Motor neuron (in vitro differentiated cells): ENCODE measurements at regions not wholly inside any gene's neighbourhood (a gene's known extent, or its start where the extent isn't known, plus 50 kb on each side); places are given as distances from the start of the nearest gene placed in this dataset.
"Not testable (repeated sequence)": the region's sequence is repeated elsewhere in the genome, so short reads cannot be mapped to it uniquely, and the experiment has no call there.

Experiments used
- ATAC-seq, 8 experiments: fragments of 200-7000 bp; cut with Tn5 transposase; replicated peaks in 6 of 8; 2 replicates each; pipeline ENCODE4 v1.8.0; 2021; ENCODE audit warnings: mild to moderate bottlenecking in 8 of 8, moderate library complexity in 8 of 8
- H3K27ac ChIP-seq, 2 donors: fragments of 250-450 bp; sonication (Bioruptor Pico); 2 replicates each; pipeline ENCODE4 v1.9.0; 2021; ENCODE audit warnings: antibody characterized with exemption in 2 of 2, mild to moderate bottlenecking in 2 of 2, moderate library complexity in 1 of 2
- H3K4me1 ChIP-seq, 2 donors: fragments of 250-450 bp; sonication (Bioruptor Pico); replicated peaks in 1 of 2; 2 replicates each; pipeline ENCODE4 v1.6.1; 2021; ENCODE audit warnings: antibody characterized with exemption in 2 of 2, mild to moderate bottlenecking in 2 of 2, moderate library complexity in 1 of 2
- H3K4me3 ChIP-seq, 5 donors: fragments of 250-450 bp; sonication (Bioruptor Pico); 2 replicates each; pipeline ENCODE4 v1.9.0; 2021; ENCODE audit warnings: antibody characterized with exemption in 5 of 5, mild to moderate bottlenecking in 5 of 5, moderate library complexity in 4 of 5
- WGBS, 10 experiments: fragments of 450-650 bp; shearing (Covaris generic); methylation state at CpG; one replicate each; pipeline ENCODE4 v1.0.0; 2022; 5-methylcytosine and 5-hydroxymethylcytosine counted together
- in situ Hi-C, 9 experiments: fragments of 400-800 bp; cut with MboI; loops; one replicate each; pipeline ENCODE4 v1.15.0; 2021; ENCODE audit warnings: low sequenced_read_pairs in 9 of 9, low pct_unique_long_range_greater_than_20kb in 2 of 9; ENCODE audit not compliant: unreplicated experiment in 9 of 9

DNA sequence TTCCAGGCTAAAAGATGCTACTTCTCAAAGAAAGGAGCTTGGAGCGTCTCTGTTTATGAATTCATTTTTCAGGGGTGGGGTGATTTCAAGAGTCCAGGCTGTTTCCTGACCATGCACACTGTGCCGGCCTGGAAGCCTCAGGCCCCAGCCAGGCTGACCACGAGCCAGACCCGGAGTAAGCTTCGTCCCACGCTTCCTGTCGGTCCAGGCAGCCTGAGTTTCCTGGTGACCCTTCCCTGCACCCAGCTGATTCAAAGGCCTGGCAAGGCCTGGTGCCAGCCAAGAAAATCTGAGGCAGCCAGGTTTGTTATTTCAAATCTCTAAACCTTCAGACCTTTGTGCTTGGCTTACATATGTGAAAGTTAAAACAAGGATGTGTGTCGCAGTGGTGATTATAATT lies 62.1 kb upstream of the SMURF2 start:
- H3K4me1 ChIP-seq, in situ Hi-C loops, H3K27ac ChIP-seq, H3K4me3 ChIP-seq: not testable (repeated sequence)
- WGBS, 10 experiments, result 5 to 83% (median 73%) methylated on average over 1 to 7 of the region's 8 CpGs; no CpG with 5 or more reads in 4 of the 10 experiments
- ATAC-seq, result peak in 2 of 8 experiments; percentile 81 to 96

DNA sequence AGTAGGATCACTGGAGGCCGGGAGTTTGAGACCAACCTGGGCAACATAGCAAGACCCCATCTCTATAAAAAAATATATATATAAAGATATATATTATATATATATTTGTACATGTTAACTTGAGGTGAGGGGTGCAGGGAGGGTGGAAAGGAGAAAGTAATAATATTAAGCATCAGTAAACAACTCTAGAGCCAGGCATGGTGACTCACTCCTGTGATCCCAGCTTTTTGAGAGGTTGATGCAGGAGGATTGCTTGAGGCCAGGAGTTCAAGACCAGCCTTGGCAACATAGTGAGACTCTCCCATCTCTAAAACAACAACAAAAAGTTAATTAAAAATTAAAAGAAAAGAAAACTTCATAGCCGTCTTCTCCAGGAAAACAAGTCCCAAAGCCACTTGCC lies 61.7 kb upstream of the SMURF2 start:
- 80 to 100% (median 90%) methylated on average over 1 to 2 of the region's 2 CpGs; no CpG with 5 or more reads in 5 of the 10 experiments for WGBS, 10 experiments
- no peak overlapping the region for H3K4me3 ChIP-seq
- ATAC-seq, result peak in 2 of 8 experiments; percentile 35 to 44
- H3K27ac ChIP-seq, result no peak overlapping the region
- no peaks in the 10 kb centered on the region for H3K4me1 ChIP-seq
- in situ Hi-C loops, result no loop called here

DNA sequence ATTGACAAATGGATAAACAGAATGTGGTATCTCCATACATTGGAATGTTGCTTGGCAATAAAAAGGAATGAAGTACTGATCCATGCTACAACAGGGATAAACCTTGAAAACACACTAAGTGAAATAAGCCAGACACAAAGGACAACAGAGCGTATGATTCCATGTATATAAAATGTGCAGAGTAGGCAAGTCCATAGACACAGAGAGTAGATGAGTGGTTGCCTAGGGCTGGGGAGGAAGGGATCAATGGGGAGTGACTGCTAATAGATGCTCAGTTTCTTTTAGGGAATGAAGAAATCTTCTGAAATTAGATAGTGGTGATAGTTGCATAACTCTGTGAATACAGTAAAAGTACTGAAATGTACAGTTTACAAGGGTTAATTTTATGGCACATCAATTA lies 59.4 kb upstream of the SMURF2 start:
- peak in 3 of 8 experiments; percentile 22 to 32 (median 30) for ATAC-seq

DNA sequence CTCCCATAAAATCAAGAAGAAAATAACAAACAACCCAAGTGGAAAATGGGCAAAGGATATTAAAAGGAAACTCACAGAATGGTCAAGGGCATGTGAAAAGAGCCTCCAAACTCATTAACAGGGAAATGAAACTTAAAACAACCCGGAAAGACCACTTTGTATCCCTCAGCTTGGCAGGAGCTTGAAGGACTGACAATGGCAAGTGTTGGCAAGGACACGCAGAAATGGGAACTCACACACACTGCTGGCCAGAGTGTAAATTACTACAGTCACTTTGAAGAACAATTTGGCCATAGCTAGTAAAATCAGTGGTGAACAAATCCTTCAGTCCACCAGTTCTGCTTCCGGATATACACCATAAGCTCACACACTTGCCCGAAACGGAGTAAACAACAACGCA lies 58.1 kb upstream of the SMURF2 start:
- H3K27ac ChIP-seq, ATAC-seq: not testable (repeated sequence)

More for the DNA sequence above, 59.4 kb upstream of the SMURF2 start:
- H3K27ac ChIP-seq, in situ Hi-C loops, H3K4me1 ChIP-seq, H3K4me3 ChIP-seq: not testable (repeated sequence)
- 50 to 100% (median 60%) methylated on average over 1 of the region's 1 CpG; no CpG with 5 or more reads in 5 of the 10 experiments for WGBS, 10 experiments

DNA sequence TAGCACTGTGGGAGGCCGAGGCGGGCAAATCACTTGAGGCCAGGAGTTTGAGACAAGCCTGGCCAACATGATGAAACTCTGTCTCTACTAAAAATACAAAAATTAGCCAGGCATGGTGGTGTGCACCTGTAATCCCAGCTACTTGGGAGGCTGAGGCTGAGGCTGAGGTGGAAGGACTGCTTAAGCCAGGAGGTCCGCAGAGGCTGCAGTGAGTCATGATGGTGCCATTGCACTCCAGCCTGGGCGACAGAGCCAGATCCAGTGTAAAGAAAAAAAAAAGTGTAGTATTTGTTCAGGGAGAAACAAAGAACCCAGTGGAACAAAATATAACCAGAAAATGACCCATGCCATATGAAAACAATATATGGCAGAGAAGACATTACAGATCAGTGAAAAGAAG lies 57.4 kb upstream of the SMURF2 start:
- H3K4me3 ChIP-seq, H3K27ac ChIP-seq, in situ Hi-C loops, H3K4me1 ChIP-seq, ATAC-seq: not testable (repeated sequence)
- 85 to 100% (median 93%) methylated on average over 2 to 4 of the region's 4 CpGs; no CpG with 5 or more reads in 4 of the 10 experiments for WGBS, 10 experiments

More for the DNA sequence above, 58.1 kb upstream of the SMURF2 start:
- H3K4me1 ChIP-seq, in situ Hi-C loops, H3K4me3 ChIP-seq: not testable (repeated sequence)
- 20 to 90% (median 60%) methylated on average over 1 to 3 of the region's 6 CpGs; no CpG with 5 or more reads in 5 of the 10 experiments for WGBS, 10 experiments

DNA sequence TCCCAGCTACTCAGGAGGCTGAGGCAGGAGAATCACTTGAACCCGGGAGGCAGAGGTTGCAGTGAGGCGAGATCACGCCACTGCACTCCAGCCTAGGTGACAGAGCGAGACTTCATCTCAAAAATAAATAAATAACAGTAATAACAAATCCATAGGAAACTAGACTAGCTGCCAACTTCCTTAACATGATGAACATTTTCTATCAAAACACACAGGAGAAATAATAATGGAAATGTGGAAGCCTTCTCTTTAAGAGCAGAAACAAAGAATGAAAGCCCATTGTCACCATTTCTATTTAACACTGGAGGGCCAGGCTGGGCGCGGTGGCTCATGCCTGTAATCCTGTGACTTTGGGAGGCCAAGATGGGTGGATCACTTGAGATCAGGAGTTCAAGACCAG lies 56.7 kb upstream of the SMURF2 start:
- H3K4me3 ChIP-seq, ATAC-seq, H3K27ac ChIP-seq, in situ Hi-C loops, H3K4me1 ChIP-seq: not testable (repeated sequence)
- 80 to 100% (median 100%) methylated on average over 1 to 4 of the region's 6 CpGs; no CpG with 5 or more reads in 6 of the 10 experiments for WGBS, 10 experiments

DNA sequence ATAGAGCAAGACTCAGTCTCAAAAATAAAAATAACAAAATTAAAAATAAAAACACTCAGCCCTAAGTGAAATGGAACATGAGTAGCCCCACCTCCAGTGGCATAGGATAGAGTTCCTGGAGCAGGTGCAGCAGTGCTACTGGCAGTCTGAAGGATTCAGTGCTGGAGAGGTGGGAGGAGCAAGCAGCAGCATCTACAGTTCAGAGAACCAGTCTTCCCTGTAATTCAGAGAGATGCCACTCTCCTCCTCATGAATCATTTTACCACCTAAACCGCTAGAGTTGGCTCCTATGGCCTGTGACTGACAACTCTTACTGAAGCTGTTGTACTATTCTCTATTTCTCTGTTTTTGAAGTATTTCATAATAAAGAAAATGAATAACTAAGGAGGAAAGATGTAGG lies 56.0 kb upstream of the SMURF2 start:
- in situ Hi-C loops, result no loop called here
- no peak overlapping the region for H3K4me3 ChIP-seq
- no peak overlapping the region for H3K27ac ChIP-seq
- ATAC-seq, result no peak
- WGBS, 10 experiments, result 71 to 100% (median 100%) methylated on average over 1 of the region's 1 CpG; no CpG with 5 or more reads in 5 of the 10 experiments
- no peaks in the 10 kb centered on the region for H3K4me1 ChIP-seq

DNA sequence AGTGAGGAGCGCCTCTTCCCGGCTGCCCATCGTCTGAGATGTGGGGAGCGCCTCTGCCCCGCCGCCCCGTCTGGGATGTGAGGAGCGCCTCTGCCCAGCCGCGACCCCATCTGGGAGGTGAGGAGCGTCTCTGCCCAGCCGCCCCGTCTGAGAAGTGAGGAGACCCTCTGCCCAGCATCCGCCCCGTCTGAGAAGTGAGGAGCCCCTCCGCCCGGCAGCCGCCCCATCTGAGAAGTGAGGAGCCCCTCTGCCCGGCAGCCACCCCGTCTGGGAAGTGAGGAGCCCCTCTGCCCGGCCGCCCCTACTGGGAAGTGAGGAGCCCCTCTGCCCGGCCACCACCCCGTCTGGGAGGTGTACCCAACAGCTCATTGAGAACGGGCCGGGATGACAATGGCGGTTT lies 54.4 kb upstream of the SMURF2 start:
- H3K27ac ChIP-seq, H3K4me3 ChIP-seq, H3K4me1 ChIP-seq, ATAC-seq, in situ Hi-C loops: not testable (repeated sequence)
- WGBS, 10 experiments, result no CpG with 5 or more reads among the region's 27 CpGs

DNA sequence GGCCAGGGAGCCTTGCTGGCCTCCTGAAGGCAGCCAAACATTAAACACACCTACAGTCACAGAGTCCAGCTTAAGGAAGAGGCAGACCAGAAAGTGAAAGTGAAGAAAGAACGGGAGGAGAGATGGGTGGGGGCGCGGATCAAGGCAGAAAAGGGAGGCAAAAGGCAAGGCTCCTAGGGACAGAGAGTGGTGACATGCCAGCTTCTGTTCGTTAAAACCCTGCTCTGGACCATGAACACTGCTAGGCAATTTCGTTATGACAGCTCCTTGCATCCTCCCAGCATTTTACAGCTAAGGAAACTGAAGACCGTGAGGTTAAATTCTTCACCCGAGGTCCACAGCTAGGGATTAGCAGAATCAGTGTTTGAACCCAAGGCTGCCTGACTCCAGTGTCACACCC lies 51.7 kb upstream of the SMURF2 start:
- H3K4me1 ChIP-seq, H3K27ac ChIP-seq, H3K4me3 ChIP-seq, in situ Hi-C loops: not testable (repeated sequence)
- 64 to 100% (median 86%) methylated on average over 1 to 5 of the region's 7 CpGs; no CpG with 5 or more reads in 3 of the 10 experiments for WGBS, 10 experiments
- peak in 1 of 8 experiments; percentile 60 for ATAC-seq

DNA sequence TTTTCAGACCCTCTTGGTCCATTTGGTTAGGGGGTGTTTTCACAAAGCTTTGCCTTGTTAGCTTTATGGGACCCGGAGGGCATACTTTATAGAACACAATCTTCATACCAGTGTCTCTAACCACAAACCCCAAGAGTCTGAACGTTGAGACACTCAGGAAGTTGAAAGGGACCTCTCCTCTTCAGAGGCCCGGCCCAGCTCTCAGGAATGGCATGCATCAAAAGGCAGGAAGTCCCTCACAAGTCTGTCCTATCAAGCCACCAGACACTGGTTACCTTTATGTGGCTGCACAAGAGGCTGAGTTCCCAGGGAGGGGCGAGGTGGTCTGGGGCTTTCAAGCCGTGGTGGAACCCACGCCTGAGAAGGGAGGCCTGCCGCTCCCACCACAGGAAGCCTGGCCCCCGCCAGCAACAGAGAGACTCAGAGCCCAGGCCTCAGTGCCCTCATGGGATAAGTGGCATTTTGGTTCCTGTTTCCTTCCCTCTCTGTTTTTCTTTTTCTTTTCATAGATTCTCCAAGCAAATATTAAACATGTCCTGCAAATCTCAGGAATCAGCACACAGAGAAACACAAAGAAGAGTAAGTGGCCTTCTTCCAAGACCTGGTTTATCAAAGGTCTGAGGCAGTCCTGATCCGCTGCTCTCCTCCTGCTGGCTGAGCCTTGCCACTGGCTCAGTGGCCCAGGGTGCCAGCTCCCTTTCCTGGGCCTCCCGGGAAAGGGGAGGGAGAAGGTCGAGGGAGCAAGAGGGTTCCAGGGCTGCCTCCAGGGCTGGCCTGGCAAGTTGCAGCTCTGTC lies 50.6 kb upstream of the SMURF2 start:
- H3K27ac ChIP-seq, H3K4me3 ChIP-seq, in situ Hi-C loops, H3K4me1 ChIP-seq: not testable (repeated sequence)
- 79 to 100% methylated on average over 1 to 3 of the region's 11 CpGs; no CpG with 5 or more reads in 8 of the 10 experiments for WGBS, 10 experiments
- peak in 1 of 8 experiments; percentile 30 for ATAC-seq
